ENCODE measurements at regions not wholly inside any gene's neighbourhood (a gene's known extent, or its start where the extent isn't known, plus 50 kb on each side); places are given as distances from the start of the nearest gene placed in this dataset.

DNA sequence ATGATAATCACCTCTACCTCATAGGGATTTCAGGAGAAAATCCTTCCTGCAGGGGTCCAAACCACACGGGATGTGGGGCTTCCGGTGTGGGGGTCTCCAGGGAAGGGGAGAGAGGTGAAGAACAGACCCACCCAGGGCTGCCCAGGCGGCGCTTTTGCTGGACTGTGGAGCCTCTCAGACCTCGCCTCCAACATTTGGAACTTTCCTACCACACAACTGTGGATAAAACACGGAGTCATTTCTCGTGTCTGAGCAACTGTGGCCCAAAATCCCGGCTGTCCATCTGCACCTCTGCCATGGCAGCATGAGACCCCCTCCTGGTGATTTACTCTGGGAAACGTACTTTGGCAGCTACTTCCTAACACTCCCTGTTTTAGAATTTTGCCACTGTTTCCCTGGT is 307.8 kb upstream of the IRX4 start:
- no peak for DNase-seq

- DNase-seq = no peak
Observed at GRCh38 chr5:2188661-2189060, 305.9 kb upstream of the IRX4 start.

- no peak for DNase-seq
Observed at GRCh38 chr5:2188137-2188536, 305.4 kb upstream of the IRX4 start.

- no peak for DNase-seq
Observed at GRCh38 chr5:2187687-2188086, 305.0 kb upstream of the IRX4 start.

DNA sequence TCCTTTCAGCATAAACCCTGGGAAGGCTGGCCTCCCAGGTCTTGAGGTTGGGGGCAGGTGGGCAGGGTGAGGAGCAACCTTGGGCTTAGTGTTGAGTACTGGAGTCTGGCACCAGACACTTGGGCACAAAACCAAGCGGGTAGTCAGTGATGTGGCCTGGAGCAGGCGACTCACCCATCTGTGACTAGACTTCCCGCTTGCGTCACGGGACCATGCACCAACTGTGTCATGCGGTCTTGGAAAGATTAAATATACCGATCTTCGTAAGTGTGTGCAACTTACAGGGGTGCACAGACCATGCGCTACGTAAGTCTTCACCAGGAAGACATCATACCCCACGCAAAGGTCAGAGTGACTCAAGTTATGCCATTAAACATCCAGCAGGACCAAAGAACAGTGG is 304.4 kb upstream of the IRX4 start:
- no peak for DNase-seq

DNA sequence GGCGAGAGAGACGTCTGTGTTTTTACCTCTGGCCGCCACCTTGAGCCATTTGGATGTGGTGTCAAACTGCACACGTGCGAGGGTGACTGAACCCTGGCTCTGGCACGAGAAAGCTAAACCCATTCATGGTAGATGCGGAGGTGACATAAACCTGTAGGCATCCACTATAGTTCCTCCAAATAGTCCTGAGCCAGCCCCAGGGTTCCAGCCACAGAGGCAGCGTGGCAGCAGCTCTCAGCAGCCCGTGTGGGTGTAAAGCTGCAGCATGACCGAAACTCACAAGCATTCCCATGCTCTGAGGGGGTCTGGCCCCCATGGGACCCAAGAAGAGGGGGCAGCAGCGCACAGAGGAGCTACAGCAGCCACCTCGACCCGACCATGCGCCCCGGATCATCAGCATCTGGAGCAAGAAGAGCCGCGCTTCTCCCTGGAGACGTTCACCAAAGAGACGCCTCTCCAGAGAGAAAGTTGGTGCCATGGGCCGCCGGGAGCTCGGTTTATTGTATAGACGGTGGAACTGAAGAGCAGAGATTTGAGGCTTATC is 303.8 kb upstream of the IRX4 start:
- DNase-seq = no peak

- no peak for DNase-seq
Observed at GRCh38 chr5:2185646-2186471, 303.1 kb upstream of the IRX4 start.

DNA sequence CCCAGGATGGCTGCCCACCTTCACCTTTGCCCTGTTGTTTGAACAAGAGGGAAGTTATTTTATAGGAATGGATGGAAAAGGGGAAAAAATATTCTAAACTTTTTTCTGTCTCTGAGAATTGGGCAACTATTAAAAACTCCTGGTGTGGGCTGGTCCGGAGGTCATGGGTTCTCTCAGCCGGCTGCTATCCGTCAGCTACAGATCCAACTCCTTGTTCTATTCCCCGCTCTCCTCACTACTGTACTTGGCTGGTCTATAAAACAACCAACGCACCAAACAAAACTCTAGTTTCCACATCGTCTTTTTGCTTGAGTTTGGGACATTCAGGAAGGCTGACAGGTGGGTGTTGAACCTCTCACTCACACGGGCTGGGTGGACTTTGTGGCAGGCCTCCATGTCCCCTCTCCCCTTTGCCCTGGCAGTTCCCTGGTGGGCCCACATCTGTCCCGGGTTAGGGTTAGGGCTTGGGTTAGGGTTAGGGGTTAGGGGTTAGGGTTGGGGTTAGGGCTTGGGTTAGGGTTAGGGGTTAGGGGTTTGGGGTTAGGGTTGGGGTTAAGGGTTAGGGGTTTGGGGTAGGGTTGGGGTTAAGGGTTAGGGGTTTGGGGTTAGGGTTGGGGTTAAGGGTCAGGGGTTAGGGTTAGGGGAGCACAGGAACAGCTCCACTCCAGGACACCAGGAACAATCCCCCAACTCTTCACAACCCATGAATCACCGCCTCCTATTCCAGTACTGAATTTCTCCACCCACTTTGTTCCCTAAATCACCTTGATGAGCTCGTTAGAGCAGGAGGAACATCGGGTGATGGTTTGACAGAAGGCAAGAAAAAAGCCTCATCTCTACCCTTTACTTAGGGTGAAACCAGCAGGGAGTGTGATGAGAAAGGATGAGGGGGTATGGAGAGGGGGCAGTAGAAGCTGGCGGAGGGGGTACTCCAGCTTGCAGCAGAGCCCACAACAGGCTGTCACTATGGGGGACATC is 302.1 kb upstream of the IRX4 start:
- DNase-seq = no peak

DNA sequence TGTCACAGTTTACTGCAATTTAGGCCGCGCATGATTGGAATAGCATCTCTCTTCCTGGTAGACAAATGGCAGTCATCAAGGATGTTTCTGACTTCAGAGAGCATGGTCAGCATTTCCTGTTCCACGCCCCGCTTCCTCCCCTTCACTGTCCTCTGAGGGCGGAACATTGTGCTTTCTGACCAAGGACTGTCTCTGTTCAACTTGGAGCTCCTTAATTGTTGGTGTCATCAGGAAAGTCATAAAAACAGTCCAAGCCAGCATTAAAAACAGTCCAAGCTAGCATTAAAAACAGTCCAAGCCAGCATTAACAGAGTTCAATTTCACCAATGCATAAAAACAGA is 301.3 kb upstream of the IRX4 start:
- no peak for DNase-seq

DNA sequence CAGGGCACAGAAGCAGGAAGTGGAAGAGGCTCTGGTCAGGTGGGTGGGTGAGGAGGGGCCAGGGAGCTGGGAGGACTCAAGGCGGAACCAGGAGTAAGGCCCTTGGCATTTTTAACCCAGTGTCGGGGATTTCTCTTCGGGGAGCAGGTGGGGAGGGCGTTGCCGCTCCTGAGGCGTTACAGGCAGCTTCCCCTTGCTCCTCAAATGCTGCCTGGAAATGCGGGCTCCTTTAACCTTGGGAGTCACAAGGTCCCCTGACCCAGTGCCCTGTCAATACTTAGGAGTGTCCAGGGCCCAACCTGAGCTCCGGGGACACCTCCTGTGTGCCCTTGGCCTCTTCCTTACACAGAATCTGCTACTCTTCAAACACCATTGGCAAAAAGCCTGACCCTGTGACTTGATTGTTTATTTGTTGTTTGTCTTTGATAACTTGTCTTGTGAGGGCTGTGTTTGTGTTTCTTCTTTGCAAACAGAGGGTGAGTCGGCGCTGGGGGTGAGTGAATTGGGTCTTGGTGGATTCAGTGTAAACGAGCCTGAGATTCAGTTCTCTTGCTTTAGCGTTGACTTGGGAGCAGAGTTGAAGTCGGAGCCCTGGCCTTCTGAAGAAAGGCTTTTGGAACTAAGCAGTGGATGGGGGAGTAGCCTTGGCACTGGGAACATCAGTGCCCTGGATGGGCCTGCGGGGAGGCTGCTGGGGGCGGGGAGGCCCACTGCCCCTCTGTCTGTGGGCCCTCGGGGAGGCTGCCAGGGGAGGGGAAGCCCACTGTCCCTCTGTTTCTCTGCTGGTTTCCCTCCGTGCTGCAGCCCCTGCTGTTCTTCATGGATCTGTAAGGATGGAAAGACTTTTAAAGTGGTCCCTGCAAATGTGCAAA is 300.7 kb upstream of the IRX4 start:
- DNase-seq = no peak

GRCh38 chr5:2182020-2182419 is 299.3 kb upstream of the IRX4 start:
- no peak for DNase-seq

DNA sequence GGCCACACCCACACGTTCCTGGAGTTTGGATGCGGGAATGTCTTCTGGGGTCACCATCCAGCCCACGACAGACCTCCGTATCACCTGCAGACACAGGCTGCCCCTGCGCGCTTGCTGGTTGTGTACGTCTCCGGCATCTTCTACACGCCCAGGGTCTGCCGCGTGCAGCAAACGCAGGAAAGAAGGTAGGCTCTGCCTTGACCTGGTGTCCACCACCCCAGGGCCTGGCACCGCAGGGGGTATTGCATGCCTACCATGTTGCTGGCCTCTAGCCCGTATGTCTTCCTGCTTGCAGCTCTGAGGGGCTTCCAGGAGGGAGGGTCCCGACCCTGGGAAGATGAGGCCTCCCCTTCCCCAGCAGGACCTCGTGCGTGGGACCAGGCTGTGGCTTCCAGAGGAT is 298.8 kb upstream of the IRX4 start:
- DNase-seq = no peak

DNA sequence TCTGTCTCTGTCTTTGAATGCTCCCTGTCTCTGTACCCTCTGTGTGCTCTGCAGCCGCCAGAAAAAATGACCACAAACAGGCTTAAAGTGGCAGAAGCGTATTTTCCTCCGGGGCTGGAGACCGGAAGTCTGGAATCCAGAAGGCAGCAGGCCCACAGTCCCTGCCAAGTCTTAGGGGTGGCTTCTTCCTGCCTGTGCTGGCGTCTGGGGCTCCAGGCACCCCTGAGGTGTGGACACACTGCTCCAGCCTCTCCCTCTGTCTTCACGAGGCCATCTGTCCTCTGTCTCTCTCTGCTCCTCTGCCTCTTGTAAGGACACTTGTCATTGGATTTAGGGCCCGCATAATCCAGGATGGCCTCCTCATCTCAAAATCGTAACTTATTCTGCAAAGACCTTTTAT is 298.4 kb upstream of the IRX4 start:
- no peak for DNase-seq

- no peak for DNase-seq
Observed at GRCh38 chr5:2180456-2180855, 297.7 kb upstream of the IRX4 start.

- DNase-seq = no peak
Observed at GRCh38 chr5:2179861-2180260, 297.1 kb upstream of the IRX4 start.

GRCh38 chr5:2178528-2178927 is 295.8 kb upstream of the IRX4 start:
- no peak for DNase-seq

GRCh38 chr5:2178071-2178477 is 295.3 kb upstream of the IRX4 start:
- DNase-seq = no peak

GRCh38 chr5:2177244-2177643 is 294.5 kb upstream of the IRX4 start:
- no peak for DNase-seq

DNA sequence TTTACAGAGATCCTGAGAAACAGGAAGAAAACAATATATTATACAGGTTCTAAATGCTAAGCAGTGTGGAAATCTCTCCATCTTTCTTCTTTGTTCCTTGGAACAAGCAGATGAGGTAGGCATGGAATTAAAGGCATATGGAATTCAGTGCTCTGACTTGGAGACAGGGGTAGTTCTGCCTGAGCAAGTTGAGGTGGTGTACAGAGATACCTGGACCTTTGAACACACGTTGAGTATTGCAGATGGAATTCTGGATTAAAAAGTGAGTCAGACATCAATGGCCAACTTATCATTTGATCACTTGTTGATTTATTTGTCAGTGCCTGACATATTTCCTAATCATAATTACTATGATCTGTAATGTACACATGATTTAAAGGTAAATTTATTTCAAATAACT is 293.9 kb upstream of the IRX4 start:
- no peak for DNase-seq

DNA sequence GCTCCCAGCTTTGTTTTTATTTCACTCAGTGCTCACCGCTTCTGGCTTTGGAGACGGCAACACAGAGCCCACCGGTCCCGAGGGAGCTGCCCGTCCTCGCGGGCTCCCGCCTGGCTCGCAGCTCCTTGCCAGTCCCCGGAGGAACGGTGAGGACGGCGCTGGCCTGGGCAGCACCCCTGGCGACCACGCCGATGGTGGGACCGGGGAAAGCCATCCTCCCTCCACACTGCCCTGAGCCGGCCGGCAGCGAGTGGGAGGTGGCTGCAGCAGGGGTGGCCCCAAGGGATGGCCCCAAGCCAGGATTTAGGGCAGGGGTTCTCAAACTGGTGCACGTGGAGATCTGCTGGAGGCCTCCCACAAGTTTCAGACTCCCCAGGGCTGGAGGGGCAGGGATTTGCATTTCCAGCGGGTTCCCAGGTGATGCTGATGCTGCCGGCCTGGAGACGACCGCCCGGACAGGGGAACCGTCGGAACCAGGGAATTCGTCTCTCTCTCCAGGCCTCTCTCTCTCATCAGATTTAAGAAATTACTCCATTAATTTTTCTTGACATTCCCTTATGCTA is 293.2 kb upstream of the IRX4 start:
- no peak for DNase-seq

GRCh38 chr5:2175041-2175440 is 292.3 kb upstream of the IRX4 start:
- DNase-seq = no peak

Measured in anterior cingulate cortex (tissue), 58 donors.